IMR-90 (cell line): ENCODE measurements at regions not wholly inside any gene's neighbourhood (a gene's known extent, or its start where the extent isn't known, plus 50 kb on each side); places are given as distances from the start of the nearest gene placed in this dataset.

Experiments used
- ATAC-seq: fragments of 200-7000 bp; cut with Tn5 transposase; 2 replicates; pipeline ENCODE4 v1.9.1; 2020; ENCODE audit warnings: low read depth, mild to moderate bottlenecking, moderate library complexity
- BruUV-seq: library from RNA; stranded (reverse); fragments of 400-500 nt; replicated peaks from 2 replicates; lab custom pipeline; 2021; lab: Mats Ljungman, UMichigan
- CTCF ChIA-PET: fragments of 300-600 bp; formaldehyde crosslinking; extraction: SDS; loops from one replicate; lab custom pipeline; 2021; ENCODE audit warnings: antibody characterized with exemption; lab: Yijun Ruan, JAX
- POLR2A ChIA-PET: fragments of 300-600 bp; sonication (Branson Sonifier 250); formaldehyde crosslinking; loops from one replicate; lab custom pipeline; 2022; ENCODE audit warnings: antibody characterized with exemption; ENCODE audit not compliant: unreplicated experiment; lab: Charles Lee
- DNase-seq: peaks from one replicate; pipeline ENCODE4 v3.0.0; 2013
- H2AFZ ChIP-seq: replicated peaks from 2 replicates; pipeline ENCODE3; 2013; ENCODE audit warnings: low read length, mild to moderate bottlenecking; ENCODE audit not compliant: poor library complexity
- H2AK5ac ChIP-seq: 2 replicates; pipeline ENCODE4 v1.6.1; 2013; ENCODE audit warnings: low read depth, low read length, inconsistent platforms
- H2AK9ac ChIP-seq: replicated peaks from 2 replicates; pipeline ENCODE3; 2013; ENCODE audit warnings: mild to moderate bottlenecking, low read depth, low read length, moderate library complexity; ENCODE audit not compliant: poor library complexity
- H2BK120ac ChIP-seq: 2 replicates; pipeline ENCODE4 v1.6.1; 2013; ENCODE audit warnings: low read depth, low read length, inconsistent platforms
- H2BK15ac ChIP-seq: 3 replicates; pipeline ENCODE4 v1.6.1; 2013; ENCODE audit warnings: low read depth, low read length, inconsistent platforms
- H2BK20ac ChIP-seq: 2 replicates; pipeline ENCODE4 v1.6.1; 2013; ENCODE audit warnings: low read depth, mild to moderate bottlenecking, inconsistent platforms, low read length, moderate library complexity
- H2BK5ac ChIP-seq: 2 replicates; pipeline ENCODE4 v1.6.1; 2013; ENCODE audit warnings: mild to moderate bottlenecking, low read depth, low read length, inconsistent platforms; ENCODE audit not compliant: poor library complexity, severe bottlenecking
- H3K14ac ChIP-seq: replicated peaks from 2 replicates; pipeline ENCODE4 v1.6.1; 2013; ENCODE audit warnings: low read depth, low read length, inconsistent platforms
- H3K18ac ChIP-seq: 2 replicates; pipeline ENCODE4 v1.6.1; 2013; ENCODE audit warnings: low read depth, low read length, control low read depth
- H3K23ac ChIP-seq: 2 replicates; pipeline ENCODE4 v1.6.1; 2013; ENCODE audit warnings: low read depth, low read length, inconsistent platforms
- H3K27ac ChIP-seq: 2 replicates; pipeline ENCODE4 v1.5.1; 2013; ENCODE audit warnings: mild to moderate bottlenecking, control low read depth, low read length; ENCODE audit not compliant: insufficient read depth
- H3K27me3 ChIP-seq: 2 replicates; pipeline ENCODE4 v1.6.1; 2013; ENCODE audit warnings: low read length; ENCODE audit not compliant: control insufficient read depth, insufficient read depth
- H3K36me3 ChIP-seq: 2 replicates; pipeline ENCODE4 v1.6.1; 2013; ENCODE audit warnings: low read length, mixed read lengths; ENCODE audit not compliant: control insufficient read depth, insufficient read depth
- H3K4ac ChIP-seq: 2 replicates; pipeline ENCODE4 v1.6.1; 2013; ENCODE audit warnings: low read depth, low read length, inconsistent platforms
- H3K4me1 ChIP-seq: 2 replicates; pipeline ENCODE4 v1.6.1; 2013; ENCODE audit warnings: low read length, mixed read lengths; ENCODE audit not compliant: control insufficient read depth, insufficient read depth
- H3K4me2 ChIP-seq: 2 replicates; pipeline ENCODE4 v1.6.1; 2013; ENCODE audit warnings: low read depth, mild to moderate bottlenecking, control low read depth, low read length, moderate library complexity
- H3K4me3 ChIP-seq: 2 replicates; pipeline ENCODE4 v1.5.1; 2013; ENCODE audit warnings: low read depth, mild to moderate bottlenecking, control low read depth, low read length, moderate library complexity; ENCODE audit not compliant: insufficient read depth
- H3K56ac ChIP-seq: 2 replicates; pipeline ENCODE4 v1.6.1; 2013; ENCODE audit warnings: low read length, inconsistent platforms; ENCODE audit not compliant: insufficient read depth; ENCODE audit errors: extremely low read depth
- H3K79me1 ChIP-seq, 2 experiments: 2 replicates each; pipeline ENCODE4 v1.6.1; 2013; ENCODE audit warnings: low read length in 2 of 2, inconsistent platforms in 1 of 2, low read depth in 1 of 2
- H3K9ac ChIP-seq: 2 replicates; pipeline ENCODE4 v1.6.1; 2013; ENCODE audit warnings: low read depth, low read length, control low read depth
- H3K9me1 ChIP-seq: 2 replicates; pipeline ENCODE4 v1.6.1; 2013; ENCODE audit warnings: low read length, inconsistent platforms; ENCODE audit not compliant: insufficient read depth
- H3K9me3 ChIP-seq: 2 replicates; pipeline ENCODE4 v1.6.1; 2013; ENCODE audit warnings: low read length; ENCODE audit not compliant: control insufficient read depth, insufficient read depth
- H4K20me1 ChIP-seq: 2 replicates; pipeline ENCODE4 v1.6.1; 2013; ENCODE audit warnings: low read length, inconsistent platforms; ENCODE audit not compliant: insufficient read depth
- H4K5ac ChIP-seq: 2 replicates; pipeline ENCODE4 v1.6.1; 2013; ENCODE audit warnings: mild to moderate bottlenecking, low read depth, low read length, control low read depth
- H4K8ac ChIP-seq, 2 experiments: 2 replicates each; pipeline ENCODE4 v1.6.1; 2013; ENCODE audit warnings: low read depth in 2 of 2, low read length in 2 of 2, control low read depth in 1 of 2, inconsistent platforms in 1 of 2
- H4K91ac ChIP-seq: 2 replicates; pipeline ENCODE4 v1.6.1; 2013; ENCODE audit warnings: low read depth, low read length, inconsistent platforms; ENCODE audit not compliant: insufficient read depth
- FOS ChIP-seq: fragments of 150-350 bp; IDR thresholded peaks from 2 replicates; pipeline ENCODE4 v1.6.1; 2016; ENCODE audit warnings: low read depth, low read length
- RCOR1 ChIP-seq: IDR thresholded peaks from 2 replicates; pipeline ENCODE4 v1.6.1; 2012; ENCODE audit warnings: mild to moderate bottlenecking, low read length, improper control_type of control experiment; ENCODE audit not compliant: insufficient replicate concordance
- SMC3 ChIP-seq: fragments of 150-350 bp; IDR thresholded peaks from 2 replicates; pipeline ENCODE4 v1.6.1; 2016; ENCODE audit warnings: low read depth, mild to moderate bottlenecking, antibody characterized with exemption, low read length, moderate library complexity
- WGBS, 2 experiments: methylation state at CpG; one replicate each; pipeline versions ENCODE4 v1.1.5 to v1.1.7; 2013; ENCODE audit warnings: missing lambda C conversion rate in 2 of 2; ENCODE audit not compliant: insufficient read length in 1 of 2; ENCODE audit errors: extremely low coverage in 2 of 2; 5-methylcytosine and 5-hydroxymethylcytosine counted together
- dilution Hi-C: fragments of 300-500 bp; cut with HindIII; formaldehyde crosslinking; loops from one replicate; pipeline ENCODE4 v1.14.3; 2018; ENCODE audit warnings: low sequenced_read_pairs; ENCODE audit not compliant: unreplicated experiment
- in situ Hi-C: fragments of 300-500 bp; cut with MboI; formaldehyde crosslinking; loops from 3 replicates; pipeline ENCODE4 v1.14.3; 2019; ENCODE audit warnings: low sequenced_read_pairs, inconsistent platforms, mixed read lengths
- intact Hi-C: fragments of 100-400 bp; cut with micrococcal nuclease; formaldehyde crosslinking; loops from 2 replicates; pipeline ENCODE4 v1.10.0; 2022
- TF ChIP-seq, protein P1 (sequence below): conservative IDR thresholded peaks from 2 replicates; pipeline ENCODE4 v1.5.1; 2012; ENCODE audit warnings: mild to moderate bottlenecking, low read depth, low read length, improper control_type of control experiment

DNA sequence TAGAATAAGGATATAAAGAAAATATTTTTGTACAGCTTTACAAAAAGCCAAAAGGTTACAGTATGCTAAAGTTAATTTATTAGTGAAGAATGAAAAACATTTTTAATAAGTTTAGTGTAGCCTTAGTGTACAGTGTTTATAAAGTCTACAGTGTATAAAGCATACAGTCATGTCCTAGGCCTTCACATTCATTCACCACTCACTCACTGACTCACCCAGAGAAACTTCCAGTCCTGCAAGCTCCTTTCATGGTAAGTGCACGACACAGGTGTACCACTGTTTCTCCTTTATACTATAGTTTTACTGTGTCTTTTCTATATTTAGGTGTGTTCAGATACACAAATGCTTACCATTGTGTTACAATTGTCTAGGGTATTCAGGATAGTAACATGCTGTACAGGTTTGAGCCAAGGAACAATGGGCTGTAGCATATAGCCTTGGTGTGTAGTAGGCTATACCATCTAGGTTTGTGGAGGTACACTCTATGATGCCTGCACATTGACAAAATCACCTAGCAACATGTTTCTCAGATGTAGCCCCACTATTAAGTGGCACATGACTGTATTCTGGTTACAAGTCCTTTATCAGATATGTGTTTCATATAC lies 197.1 kb upstream of the KBTBD8 start:
- Histone ChIP-seq H2BK120ac (peak overlapping the region; percentile 93), H3K79me1 (no peaks in the 10 kb centered on the region), H3K4me2 (peak overlapping the region; percentile 37; the same call in 1 of the 2 replicates), H2BK20ac (peak overlapping the region; percentile 95), H3K36me3 (no peaks in the 10 kb centered on the region), H2AK5ac (peak overlapping the region; percentile 97), H3K27ac (peak overlapping the region; percentile 3; the same call in 1 of the 2 replicates), H2BK15ac (peak overlapping the region; percentile 98), H3K4me3 (no peak overlapping the region), H4K5ac (peak overlapping the region; percentile 64; the same call in 1 of the 2 replicates), H3K27me3 (no peaks in the 10 kb centered on the region), H3K9ac (no peak overlapping the region), H4K8ac (peak overlapping the region; percentile 51 to 87), H3K4me1 (peaks cover 16% of the 10 kb centered on the region), H3K9me1 (peaks cover 5% of the 10 kb centered on the region; the same call in 1 of the 2 replicates), H4K20me1 (no peaks in the 10 kb centered on the region), H4K91ac (peak overlapping the region; percentile 84), H3K14ac (peak overlapping the region; percentile 83; the same call in 1 of the 2 replicates), H2AK9ac (peak overlapping the region; percentile 25), H2BK5ac (peak overlapping the region; percentile 100), H3K56ac (0 out of 2 replicates have a peak overlapping the region, but pooled peaks have one; percentile 32), H3K4ac (peak overlapping the region; percentile 75), H3K23ac (peak overlapping the region; percentile 63; the same call in 1 of the 2 replicates), H2AFZ (no peak overlapping the region), H3K18ac (peak overlapping the region; percentile 93; the same call in 1 of the 2 replicates), H3K9me3 (no peaks in the 10 kb centered on the region; the same call in 1 of the 2 replicates)
- in situ Hi-C loops (no loop called here), intact Hi-C loops (no loop called here), dilution Hi-C loops (no loop called here)
- BruUV-seq: no TSS peak
- DNase-seq (peak; percentile 73), ATAC-seq (peak; percentile 85)
- ChIA-PET CTCF (interaction anchor here (1.4 kb wide), 1 partner anchor 18 kb away, joined by 3 read pairs; no protein-coding TSS in a partner anchor), POLR2A (interaction anchor here (0.5 kb wide), 1 partner anchor 525 kb away, joined by 3 read pairs; no protein-coding TSS in a partner anchor)
- no CpG with 5 or more reads among the region's 1 CpG for WGBS, 2 experiments
- peak; percentile 64 for TF ChIP-seq FOS
- no peak for TF ChIP-seq SMC3
- TF ChIP-seq RCOR1: peak; percentile 49
- TF ChIP-seq, protein P1, sequence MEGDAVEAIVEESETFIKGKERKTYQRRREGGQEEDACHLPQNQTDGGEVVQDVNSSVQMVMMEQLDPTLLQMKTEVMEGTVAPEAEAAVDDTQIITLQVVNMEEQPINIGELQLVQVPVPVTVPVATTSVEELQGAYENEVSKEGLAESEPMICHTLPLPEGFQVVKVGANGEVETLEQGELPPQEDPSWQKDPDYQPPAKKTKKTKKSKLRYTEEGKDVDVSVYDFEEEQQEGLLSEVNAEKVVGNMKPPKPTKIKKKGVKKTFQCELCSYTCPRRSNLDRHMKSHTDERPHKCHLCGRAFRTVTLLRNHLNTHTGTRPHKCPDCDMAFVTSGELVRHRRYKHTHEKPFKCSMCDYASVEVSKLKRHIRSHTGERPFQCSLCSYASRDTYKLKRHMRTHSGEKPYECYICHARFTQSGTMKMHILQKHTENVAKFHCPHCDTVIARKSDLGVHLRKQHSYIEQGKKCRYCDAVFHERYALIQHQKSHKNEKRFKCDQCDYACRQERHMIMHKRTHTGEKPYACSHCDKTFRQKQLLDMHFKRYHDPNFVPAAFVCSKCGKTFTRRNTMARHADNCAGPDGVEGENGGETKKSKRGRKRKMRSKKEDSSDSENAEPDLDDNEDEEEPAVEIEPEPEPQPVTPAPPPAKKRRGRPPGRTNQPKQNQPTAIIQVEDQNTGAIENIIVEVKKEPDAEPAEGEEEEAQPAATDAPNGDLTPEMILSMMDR: no peak
